Stimulated activated CD4-positive, alpha-beta T cell treated with anti-CD3 and anti-CD28 coated beads, TNF-alpha, amount 100 ng/mL, for 48 hours (primary cell): ENCODE measurements at regions not wholly inside any gene's neighbourhood (a gene's known extent, or its start where the extent isn't known, plus 50 kb on each side); places are given as distances from the start of the nearest gene placed in this dataset.

Experiments used
- DNase-seq, 3 donors: peaks; one replicate each; pipeline ENCODE4 v3.0.0-alpha.2; 2020; ENCODE audit warnings: low read depth in 3 of 3

DNA sequence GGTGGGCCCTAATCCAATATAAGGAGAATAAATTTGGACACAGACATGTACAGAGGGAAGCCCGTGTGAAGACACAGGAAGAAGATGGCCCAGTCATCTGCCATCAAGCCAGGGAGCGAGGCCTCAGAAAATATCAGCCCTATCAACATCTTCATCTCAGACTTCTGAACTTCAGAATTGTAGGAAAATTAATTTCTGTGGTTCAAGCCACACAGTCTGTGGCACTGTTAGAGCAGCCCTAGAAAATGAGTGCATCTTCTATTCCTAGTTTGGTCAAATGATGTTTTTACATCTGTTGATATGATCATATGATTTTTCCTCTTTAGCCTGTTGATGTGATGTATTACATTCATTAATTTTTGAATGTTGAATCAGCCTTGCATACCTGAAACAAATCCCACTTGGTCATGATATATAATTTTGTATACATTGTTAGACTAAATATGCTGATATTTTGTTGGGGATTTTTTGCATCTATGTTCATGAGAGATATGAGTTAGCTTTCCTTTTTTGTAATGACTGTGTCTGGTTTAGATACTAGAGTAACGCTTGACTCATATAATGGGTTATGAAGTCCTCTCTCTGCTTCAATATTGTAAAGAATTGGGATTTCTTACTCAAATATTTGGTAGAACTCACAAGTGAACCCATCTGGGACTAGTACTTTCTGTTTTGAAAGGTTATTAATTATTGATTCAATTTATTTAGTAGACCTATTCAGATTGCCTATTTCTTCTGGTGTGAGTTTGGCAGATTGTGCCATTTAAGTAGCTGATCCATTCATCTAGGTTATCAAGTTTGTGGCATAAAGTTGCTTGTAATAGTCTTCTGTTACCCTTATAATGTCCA is 451.4 kb downstream of the EIPR1 start:
- no peak for DNase-seq

DNA sequence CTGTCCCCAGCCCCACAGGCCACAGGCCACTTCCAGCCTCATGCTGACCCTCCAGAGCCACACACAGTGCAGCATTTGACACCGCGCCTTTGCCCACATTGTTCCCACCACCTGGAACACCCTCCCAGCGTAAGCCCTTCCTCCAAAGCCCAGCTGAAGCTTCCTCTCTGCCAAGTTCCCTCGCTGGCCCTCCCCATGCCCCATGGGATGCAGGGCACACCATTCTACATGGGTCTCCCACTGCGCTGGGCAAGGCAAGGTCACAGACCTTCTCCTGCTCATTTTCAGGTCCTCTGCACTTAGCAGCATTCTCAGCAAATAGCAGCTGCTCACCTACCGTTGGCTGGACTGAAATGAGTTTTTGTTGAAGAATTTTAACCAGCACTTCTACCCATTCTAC is 455.5 kb downstream of the EIPR1 start:
- no peak for DNase-seq

DNA sequence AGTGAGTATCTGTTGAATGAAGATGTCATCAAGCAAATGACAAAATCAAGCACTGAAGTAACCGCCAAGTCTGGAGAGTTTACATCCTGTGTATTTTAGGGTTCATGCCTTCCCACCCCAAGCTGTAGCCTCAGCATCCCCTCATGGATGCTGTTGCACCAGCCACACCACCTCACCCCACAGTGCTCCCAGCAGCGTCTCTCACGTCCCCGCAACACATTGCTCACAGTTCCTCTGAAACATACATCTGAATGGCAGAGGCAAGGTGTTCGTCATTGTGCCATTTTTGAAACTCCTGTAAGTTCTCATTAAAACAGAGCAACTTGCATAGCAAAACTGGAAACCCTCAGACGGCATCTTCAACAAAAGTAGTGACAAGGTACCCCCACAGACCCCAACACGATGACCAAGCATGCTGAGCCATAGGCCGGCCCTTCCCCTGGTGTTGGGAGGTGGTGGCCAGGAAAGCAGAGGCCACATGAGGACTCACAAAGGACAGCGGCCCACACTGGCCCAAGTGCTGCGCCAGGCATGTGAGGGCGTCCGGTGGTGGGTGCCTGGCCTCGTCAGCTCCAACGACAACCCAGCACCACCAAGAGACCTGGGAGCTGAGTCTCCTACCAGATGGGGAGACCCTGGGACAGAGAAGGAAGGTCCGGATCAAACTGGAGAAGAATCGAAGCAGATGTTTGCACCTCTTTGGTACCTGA is 456.5 kb downstream of the EIPR1 start:
- DNase-seq: no peak

GRCh38 chr2:2919574-2920365 is 457.8 kb downstream of the EIPR1 start:
- no peak for DNase-seq

DNA sequence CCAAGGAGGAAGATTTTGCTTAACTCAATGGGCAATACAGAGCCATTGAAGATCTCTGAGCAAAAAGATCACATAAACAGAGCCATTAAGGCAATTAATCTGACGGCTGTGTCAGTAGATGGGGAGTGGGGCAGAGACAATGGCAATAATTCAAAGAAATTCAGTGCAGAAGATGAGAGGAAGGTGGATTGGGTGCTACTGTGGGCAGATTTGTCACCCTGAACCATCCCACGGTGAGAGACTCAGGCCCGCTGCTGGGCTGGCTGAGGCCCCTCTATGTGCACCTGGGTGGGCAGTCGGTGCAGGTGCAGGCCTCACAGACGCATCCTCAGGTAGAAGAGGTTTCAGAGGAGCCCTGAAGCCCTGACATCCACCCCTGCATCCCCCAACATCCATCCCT is 458.6 kb downstream of the EIPR1 start:
- DNase-seq: no peak

DNA sequence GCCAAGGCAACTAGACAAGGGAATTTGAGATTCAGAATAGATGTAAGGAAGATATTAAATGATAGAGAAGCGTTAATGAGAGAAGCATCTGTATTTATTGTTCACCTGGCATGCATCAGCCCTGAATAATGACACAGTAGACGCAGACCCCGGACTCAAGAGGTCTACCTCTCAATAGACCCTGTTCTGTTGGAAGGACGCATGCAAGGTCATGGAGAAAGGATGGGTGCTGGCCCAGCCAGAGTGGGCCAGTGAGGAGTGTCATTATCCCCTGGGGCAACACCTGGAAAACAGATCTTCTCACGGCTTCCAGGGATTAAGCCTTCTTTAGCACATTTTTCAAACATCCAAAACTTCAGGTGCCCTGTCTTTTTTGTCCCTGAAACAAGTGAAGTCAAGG is 461.0 kb downstream of the EIPR1 start:
- DNase-seq: no peak

GRCh38 chr2:2914252-2914651 is 463.4 kb downstream of the EIPR1 start:
- no peak for DNase-seq

DNA sequence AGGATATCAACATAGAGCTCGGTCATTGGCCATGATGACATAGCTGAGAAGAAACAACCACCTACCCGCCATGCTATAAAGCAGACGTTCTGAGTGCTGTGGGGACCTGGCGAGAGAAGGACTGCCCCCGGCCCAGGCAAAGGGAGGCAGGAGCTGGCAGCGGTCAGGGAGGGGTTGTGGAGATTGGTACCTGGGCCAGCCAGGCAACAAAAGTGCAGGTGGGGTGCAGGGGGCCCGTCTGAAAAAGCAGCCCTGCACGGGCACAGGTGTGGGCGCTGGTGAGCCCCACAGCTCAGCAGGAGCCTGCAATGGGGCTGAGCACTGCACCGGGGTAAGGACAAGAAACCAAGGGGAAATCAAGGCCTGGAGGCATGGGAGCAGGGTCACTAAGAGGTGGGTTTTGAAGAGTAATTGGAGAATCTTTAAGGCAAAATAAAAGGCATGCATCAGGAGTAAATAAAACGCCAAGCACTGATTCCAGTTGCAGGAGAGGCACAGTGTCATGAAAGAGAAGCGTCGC is 464.0 kb downstream of the EIPR1 start:
- DNase-seq: no peak

DNA sequence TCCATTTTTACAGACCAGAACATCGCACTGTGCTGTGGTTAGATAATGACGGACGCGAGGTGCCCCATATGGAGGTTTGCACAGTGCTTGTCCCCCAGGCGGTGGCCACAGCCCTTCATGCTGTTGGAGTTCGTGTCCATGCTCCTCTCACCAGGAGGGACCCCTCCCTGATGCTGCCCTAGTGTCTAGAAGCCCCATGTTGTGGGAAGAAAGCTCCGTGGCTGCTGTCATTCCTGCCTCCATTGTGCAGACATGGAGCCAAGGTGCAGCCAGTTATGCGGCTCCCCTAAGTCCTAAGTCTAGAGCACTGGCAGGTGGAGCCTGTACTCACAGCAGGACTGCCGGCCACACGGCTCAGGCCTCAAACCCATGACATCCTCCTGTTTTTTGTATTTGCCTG is 464.9 kb downstream of the EIPR1 start:
- no peak for DNase-seq

DNA sequence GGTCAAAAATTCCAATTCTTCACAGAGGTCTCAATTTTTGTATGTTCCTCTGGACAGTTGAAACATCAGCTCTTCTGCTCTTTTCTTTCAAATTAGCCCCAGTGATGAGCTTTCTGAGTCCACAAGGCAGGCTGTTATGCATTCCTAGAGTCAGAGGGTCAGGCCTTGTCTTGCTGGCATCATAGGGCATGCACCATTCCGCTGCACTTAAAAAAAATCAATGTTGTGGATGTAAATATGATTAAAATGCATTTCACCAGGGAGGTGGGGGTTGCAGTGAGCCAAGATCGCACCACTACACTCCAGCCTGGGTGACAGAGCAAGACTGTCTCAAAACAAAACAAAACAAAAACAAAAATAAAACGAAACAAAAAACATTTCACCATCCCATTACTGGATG is 465.3 kb downstream of the EIPR1 start:
- DNase-seq: no peak

DNA sequence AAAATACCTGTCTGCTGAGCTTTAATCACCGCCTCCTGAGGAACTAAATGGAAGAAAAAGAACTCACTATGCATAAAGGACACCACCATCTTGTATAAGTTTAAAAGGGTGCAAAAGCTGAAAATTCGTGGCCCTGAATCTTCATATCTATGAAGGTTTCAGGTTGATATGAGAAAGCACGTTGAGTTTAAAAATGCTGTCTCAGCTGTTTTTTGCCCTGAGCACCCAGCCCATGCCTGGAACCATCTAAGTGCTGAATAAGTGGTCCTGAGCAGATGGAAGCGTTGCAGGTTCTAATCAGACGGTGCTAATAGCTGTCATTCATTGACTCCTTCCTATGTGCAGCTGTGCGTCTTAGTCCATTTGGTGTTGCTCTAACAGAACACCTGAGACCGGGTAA is 467.4 kb downstream of the EIPR1 start:
- DNase-seq: no peak

- no peak for DNase-seq
Observed at GRCh38 chr2:2909086-2910035, 468.3 kb downstream of the EIPR1 start.

GRCh38 chr2:2906091-2906490 is 471.5 kb downstream of the EIPR1 start:
- no peak for DNase-seq

DNA sequence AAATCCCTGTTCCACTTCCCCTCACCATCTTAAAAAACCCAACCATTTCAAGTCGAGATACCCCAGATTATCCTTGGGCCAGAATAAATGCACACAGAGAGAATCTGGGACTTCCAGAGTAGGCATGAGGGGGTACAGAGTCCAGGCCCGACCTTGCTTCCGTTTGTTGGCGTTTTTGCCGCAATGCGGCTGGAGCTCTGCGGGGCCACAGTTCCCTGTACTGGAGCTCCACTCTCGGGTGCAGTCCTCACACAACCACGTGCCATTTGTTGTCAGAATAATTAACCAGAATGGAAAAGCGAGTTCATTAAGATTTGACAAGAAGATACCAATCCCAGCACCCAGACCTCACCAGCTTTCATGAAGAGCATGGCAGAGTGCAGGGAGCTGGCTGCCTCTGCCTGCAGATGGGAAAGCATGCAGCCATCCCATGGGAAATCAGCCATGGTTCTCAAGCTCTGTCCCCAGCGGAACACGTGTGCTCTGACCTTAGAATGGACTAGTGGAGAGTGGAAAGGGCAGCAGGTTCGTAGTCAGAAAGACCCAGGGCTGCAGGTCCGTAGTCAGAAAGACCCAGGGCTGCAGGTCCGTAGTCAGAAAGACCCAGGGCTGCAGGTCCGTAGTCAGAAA is 472.8 kb downstream of the EIPR1 start:
- DNase-seq: no peak

DNA sequence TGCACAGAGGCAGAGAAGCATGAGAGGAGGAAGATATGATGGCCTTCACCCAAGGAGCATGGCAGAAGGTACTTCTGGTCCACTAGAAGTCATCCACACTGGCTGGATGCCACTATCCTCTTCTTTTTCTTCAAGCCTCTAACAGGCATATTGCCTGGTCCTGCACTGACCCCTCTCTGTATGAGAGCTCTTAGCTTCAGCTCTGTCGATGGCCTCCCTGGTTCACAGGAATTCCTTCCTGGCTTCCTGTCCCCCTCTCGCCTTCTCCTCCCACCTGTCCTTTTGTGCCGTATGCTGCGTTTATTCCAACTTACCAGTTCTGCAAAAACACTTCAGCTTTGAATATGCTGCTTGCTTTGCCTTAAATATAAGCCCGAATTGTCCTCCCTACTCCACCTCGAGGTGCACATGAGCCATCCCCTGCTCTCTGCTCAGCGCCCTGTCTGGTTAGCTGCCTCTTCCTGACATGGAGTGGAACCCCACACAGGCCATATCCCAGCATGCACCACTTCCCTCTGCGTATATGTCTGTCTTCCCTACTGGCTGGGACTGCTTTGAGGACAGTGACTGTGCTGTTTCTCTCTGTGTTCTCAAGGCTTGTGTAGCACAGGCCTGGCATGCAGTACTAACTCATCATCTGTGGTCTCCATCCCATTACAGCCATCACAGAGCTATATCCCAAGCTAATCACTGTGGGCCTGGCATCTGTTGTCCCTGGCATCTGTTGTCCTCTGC is 474.9 kb downstream of the EIPR1 start:
- DNase-seq: no peak

GRCh38 chr2:2901384-2902345 is 476.0 kb downstream of the EIPR1 start:
- no peak for DNase-seq

GRCh38 chr2:2899826-2900225 is 477.8 kb downstream of the EIPR1 start:
- no peak for DNase-seq

GRCh38 chr2:2898744-2899143 is 478.9 kb downstream of the EIPR1 start:
- no peak for DNase-seq

- DNase-seq: no peak
Observed at GRCh38 chr2:2896643-2897042, 481.0 kb downstream of the EIPR1 start.
